Lung (tissue), 11 donors: ENCODE measurements at regions not wholly inside any gene's neighbourhood (a gene's known extent, or its start where the extent isn't known, plus 50 kb on each side); places are given as distances from the start of the nearest gene placed in this dataset.

Source experiments
- ATAC-seq: fragments of 200-7000 bp; cut with Tn5 transposase; one replicate; pipeline ENCODE4 v1.9.1; 2020; ENCODE audit warnings: moderate number of reproducible peaks; ENCODE audit not compliant: insufficient read depth, low FRiP score
- DNase-seq, 3 donors: peaks; one replicate each; pipeline ENCODE4 v3.0.0-alpha.2; 2013 to 2017
- H3K27ac ChIP-seq, 2 donors: one replicate each; pipeline ENCODE4 v1.5.1; 2013; ENCODE audit warnings: mild to moderate bottlenecking in 2 of 2, moderate library complexity in 2 of 2, control low read depth in 1 of 2, inconsistent platforms in 1 of 2, low read depth in 1 of 2, low read length in 1 of 2
- H3K27me3 ChIP-seq, 3 donors: one replicate each; pipeline ENCODE4 v1.5.1; 2013; ENCODE audit warnings: low read length in 2 of 3; ENCODE audit not compliant: control insufficient read depth in 3 of 3, insufficient read depth in 3 of 3
- H3K36me3 ChIP-seq, 4 donors: one replicate each; pipeline ENCODE4 v1.5.1; 2013; ENCODE audit warnings: low read length in 4 of 4, mild to moderate bottlenecking in 1 of 4, moderate library complexity in 1 of 4; ENCODE audit not compliant: control insufficient read depth in 4 of 4, insufficient read depth in 4 of 4
- H3K4me1 ChIP-seq, 5 donors: one replicate each; pipeline ENCODE4 v1.5.1; 2013; ENCODE audit warnings: low read length in 5 of 5, mild to moderate bottlenecking in 2 of 5, moderate library complexity in 1 of 5; ENCODE audit not compliant: control insufficient read depth in 5 of 5, insufficient read depth in 5 of 5
- H3K4me3 ChIP-seq: one replicate; pipeline ENCODE4 v1.5.1; 2013; ENCODE audit warnings: mild to moderate bottlenecking, control low read depth, moderate library complexity
- H3K9ac ChIP-seq, 2 donors: one replicate each; pipeline ENCODE4 v1.5.1; 2013; ENCODE audit warnings: low read length in 2 of 2, control low read depth in 1 of 2; ENCODE audit not compliant: insufficient read depth in 1 of 2
- H3K9me3 ChIP-seq, 4 donors: one replicate each; pipeline ENCODE4 v1.5.1; 2013; ENCODE audit warnings: low read length in 3 of 4, mild to moderate bottlenecking in 1 of 4, moderate library complexity in 1 of 4; ENCODE audit not compliant: control insufficient read depth in 4 of 4, insufficient read depth in 3 of 4
- CTCF ChIP-seq: IDR thresholded peaks from 2 replicates; pipeline ENCODE4 v1.5.1; 2012; ENCODE audit warnings: mild to moderate bottlenecking; ENCODE audit errors: control extremely low read depth, extremely low read depth
- WGBS, 2 donors: extraction: QIAGEN DNeasy Blood & Tissue Kit; methylation state at CpG; one replicate each; pipeline ENCODE4 v1.1.7; 2013; 5-methylcytosine and 5-hydroxymethylcytosine counted together
- donor health status: control.
- donor health status: control.
- donor health status: Bipolar disorder and iron deficiency.
- donor health status: healthy.
- donor health status: DM: yes; HTN: yes; CAD: no.

- Histone ChIP-seq H3K4me3 (no peak overlapping the region), H3K36me3 (no peaks in the 10 kb centered on the region), H3K9ac (no peak overlapping the region), H3K27ac (no peak overlapping the region), H3K4me1 (peaks cover 0 to 3% (median 0%) of the 10 kb centered on the region in 5 donors), H3K9me3 (no peaks in the 10 kb centered on the region), H3K27me3 (no peaks in the 10 kb centered on the region)
- no peak for DNase-seq
- no peak for TF ChIP-seq CTCF
- WGBS, 2 donors = 78 to 84% methylated on average over 4 of the region's 4 CpGs
- no peak for ATAC-seq
Observed at GRCh38 chr16:65490286-65490685, 368.4 kb upstream of the CDH11 start.

GRCh38 chr16:65489531-65490023, 367.7 kb upstream of the CDH11 start:
- Histone ChIP-seq H3K9ac (no peak overlapping the region), H3K4me3 (no peak overlapping the region), H3K27me3 (no peaks in the 10 kb centered on the region), H3K27ac (no peak overlapping the region), H3K9me3 (no peaks in the 10 kb centered on the region), H3K36me3 (no peaks in the 10 kb centered on the region), H3K4me1 (peaks cover 0 to 3% (median 0%) of the 10 kb centered on the region in 5 donors)
- ATAC-seq (no peak), DNase-seq (no peak)
- 78 to 83% methylated on average over 4 of the region's 4 CpGs for WGBS, 2 donors
- no peak for TF ChIP-seq CTCF

GRCh38 chr16:65487231-65487630, 365.4 kb upstream of the CDH11 start:
- TF ChIP-seq CTCF = no peak
- Histone ChIP-seq H3K27me3 (no peaks in the 10 kb centered on the region), H3K4me3 (no peak overlapping the region), H3K36me3 (no peaks in the 10 kb centered on the region), H3K9ac (no peak overlapping the region), H3K27ac (no peak overlapping the region), H3K4me1 (peaks cover 0 to 3% (median 0%) of the 10 kb centered on the region in 5 donors), H3K9me3 (no peaks in the 10 kb centered on the region)
- DNase-seq (no peak), ATAC-seq (no peak)
- 76 to 79% methylated on average over 5 of the region's 5 CpGs for WGBS, 2 donors

GRCh38 chr16:65481956-65482355, 360.1 kb upstream of the CDH11 start:
- Histone ChIP-seq H3K9ac (no peak overlapping the region), H3K4me3 (no peak overlapping the region), H3K4me1 (no peaks in the 10 kb centered on the region), H3K27me3 (no peaks in the 10 kb centered on the region), H3K27ac (no peak overlapping the region), H3K36me3 (no peaks in the 10 kb centered on the region), H3K9me3 (no peaks in the 10 kb centered on the region)
- ATAC-seq = no peak
- TF ChIP-seq CTCF = no peak
- DNase-seq = no peak
- WGBS, 2 donors = 86 to 90% methylated on average over 4 of the region's 4 CpGs
